GM10847 (cell line): ENCODE measurements at regions not wholly inside any gene's neighbourhood (a gene's known extent, or its start where the extent isn't known, plus 50 kb on each side); places are given as distances from the start of the nearest gene placed in this dataset.

Experiments used
- POLR2A ChIP-seq: IDR thresholded peaks from 2 replicates; pipeline ENCODE4 v1.6.1; 2011; ENCODE audit not compliant: insufficient read length; ENCODE audit errors: extremely low read depth

GRCh38 chr10:78952686-78953085, 116.1 kb upstream of the ZMIZ1 start:
- no peak for TF ChIP-seq POLR2A

DNA sequence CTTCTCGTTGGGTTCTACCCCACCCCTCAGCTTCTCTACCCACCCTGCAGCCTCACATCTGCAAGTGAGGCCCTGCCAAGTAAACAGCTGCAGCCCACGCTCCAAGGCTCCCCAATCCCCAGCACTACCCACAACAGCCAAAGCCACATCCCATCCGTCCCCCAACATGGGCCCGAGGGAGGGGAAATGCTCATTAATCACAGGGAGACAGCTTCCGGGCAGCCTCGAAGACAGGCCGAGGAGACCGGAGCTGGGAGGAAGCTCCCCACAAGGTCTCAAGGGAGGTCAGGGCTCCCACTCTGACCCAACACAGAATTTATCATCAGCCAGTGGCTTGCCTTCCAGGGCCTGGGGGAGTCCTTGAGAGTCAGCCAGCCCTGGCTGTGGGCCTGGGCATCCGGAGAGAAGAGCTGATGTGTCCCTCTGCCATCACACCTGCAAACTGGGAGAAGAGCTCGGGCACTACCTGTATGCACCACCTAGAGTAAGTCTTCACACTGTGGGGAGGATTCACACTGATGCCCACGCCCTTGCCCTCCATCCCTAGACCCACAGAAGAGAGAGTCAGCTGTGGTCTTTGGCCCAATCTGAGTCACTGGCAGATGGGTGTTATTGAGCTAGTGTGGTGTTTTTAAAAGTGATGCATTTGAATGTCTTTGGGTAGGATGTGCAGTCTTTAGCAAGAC, 115.5 kb upstream of the ZMIZ1 start:
- TF ChIP-seq POLR2A, result no peak

GRCh38 chr10:78953799-78954297, 114.9 kb upstream of the ZMIZ1 start:
- TF ChIP-seq POLR2A, result no peak

DNA sequence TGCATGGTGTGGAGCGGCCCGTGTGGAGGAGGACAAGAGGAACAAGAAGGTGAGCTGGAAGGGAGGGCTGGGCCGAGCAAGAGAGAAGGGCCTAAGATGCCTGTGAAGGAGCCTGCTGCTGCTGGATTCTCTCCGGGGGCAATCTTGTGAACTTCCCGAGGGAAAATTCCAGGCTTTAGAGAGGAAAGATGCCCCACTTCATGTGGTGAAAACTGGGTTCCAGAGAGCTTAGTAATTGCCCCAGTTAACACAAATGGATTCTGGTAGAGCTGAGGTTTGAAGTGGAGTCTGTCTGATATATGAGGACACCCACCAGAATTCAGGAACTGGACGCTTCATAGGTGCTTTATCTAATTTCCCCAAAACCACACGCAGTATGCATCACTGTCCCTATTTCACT, 114.1 kb upstream of the ZMIZ1 start:
- TF ChIP-seq POLR2A, result no peak

DNA sequence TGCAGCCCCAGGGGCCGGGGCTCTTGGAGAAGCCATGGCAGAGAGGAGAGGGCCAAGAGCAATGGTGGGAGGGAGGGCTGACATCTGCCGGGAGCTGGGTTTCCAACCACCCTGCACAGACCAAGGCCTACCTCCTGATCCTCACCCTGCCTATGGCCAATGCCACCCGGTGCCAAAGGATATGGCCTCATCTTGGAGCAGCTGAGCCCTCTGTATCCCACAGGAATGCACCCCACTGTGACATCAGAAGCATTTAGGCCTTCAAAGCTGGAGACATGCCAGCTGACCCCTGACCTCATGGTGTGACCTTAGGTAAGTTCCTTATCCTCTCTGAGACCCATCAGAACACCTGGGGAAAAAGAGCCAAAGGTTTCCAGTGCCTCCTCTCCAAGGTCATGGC, 113.6 kb upstream of the ZMIZ1 start:
- no peak for TF ChIP-seq POLR2A

DNA sequence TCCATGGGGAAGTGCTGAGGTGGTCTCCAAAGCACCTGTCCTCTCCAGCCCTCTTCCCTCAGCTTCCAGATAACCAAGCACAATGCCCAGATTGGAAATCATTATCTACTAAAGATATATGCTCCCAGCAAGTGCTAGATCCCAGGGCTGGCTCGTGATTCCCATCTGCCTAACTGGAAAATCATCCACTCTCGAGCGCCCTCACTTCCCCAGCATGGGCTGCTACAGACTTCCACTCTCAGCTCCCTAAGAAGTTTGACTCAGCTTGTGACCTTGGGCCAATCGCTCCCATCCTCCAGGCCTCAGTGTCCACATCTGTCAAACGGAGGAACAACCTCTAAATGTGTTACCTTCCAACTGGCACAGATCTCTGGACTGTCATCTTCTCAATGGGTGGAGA, 112.4 kb upstream of the ZMIZ1 start:
- no peak for TF ChIP-seq POLR2A

DNA sequence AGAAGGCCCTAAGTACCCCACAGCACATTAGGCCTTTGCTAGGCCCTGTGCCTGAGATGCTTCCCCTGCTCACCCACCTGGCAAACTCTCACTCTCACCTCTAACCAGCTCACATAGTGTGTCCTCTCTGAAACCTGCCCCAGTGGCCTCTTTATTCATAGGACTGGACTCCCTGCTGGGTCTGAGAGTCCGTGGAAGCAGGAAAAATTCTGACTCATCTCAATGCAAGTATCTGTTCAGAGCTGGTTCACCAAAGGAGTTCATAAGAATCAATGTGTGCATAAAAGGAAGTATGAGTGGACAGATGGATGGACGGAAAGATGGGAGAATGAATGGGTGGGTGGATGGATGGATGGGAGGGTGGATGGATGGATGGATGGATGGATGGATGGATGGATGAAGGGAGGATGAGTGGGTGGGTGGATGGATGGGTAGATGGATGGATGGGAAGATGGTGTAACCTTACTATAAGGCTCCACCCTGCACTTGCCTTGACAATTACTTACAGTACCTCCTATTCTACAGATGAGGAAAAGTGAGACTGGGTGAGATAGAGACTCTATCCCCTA, 111.2 kb upstream of the ZMIZ1 start:
- TF ChIP-seq POLR2A, result no peak

DNA sequence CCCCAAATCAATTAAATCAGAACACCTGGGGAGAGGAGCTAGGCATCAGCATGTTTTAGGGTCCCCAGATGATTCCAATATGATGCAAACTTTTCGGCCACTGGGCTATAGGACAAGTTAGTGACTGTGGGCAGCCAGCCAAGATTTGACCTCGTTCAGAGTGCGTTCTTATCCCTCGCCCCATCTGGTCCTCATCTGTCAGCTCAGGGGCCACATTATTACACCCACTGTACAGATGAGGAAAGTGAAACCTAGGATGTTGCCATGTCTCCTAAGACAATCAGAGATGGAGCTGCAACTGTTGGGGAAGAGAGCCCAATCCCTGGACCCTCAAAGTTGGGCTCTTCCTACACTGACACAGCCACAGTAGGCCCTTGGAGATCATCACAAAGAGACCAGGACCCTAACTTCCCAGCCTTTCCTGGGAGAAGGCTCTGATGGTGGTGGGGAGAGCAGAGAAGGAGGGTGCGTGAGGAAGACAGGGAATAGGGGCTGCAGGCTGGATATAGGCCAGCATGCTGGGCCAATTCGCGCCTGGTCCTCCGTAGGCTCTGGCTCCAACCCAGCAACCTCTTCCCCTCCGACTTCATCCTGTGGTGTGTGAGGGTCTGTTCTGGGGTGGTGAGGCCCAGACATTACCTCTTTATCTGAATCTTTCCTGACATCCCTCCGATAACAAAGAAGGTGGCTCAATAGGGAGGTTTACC, 109.4 kb upstream of the ZMIZ1 start:
- no peak for TF ChIP-seq POLR2A

DNA sequence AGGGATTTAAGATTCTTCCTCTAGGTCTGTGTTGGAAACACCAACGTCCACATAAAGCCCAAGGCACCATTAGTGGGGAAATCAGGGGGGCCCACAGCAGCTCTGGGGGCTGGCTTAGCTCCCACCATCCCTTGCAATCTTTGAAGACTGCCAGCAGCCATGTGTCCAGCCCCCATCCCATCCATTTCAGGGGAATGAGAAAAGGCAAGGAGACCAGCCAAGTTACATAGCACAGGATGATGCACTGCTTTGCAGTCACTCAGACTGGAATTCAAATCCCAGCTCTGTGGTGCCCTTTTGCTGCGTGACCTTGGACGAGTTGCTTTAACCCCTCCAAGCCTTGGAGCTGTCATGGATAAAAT, 108.9 kb upstream of the ZMIZ1 start:
- TF ChIP-seq POLR2A, result no peak

DNA sequence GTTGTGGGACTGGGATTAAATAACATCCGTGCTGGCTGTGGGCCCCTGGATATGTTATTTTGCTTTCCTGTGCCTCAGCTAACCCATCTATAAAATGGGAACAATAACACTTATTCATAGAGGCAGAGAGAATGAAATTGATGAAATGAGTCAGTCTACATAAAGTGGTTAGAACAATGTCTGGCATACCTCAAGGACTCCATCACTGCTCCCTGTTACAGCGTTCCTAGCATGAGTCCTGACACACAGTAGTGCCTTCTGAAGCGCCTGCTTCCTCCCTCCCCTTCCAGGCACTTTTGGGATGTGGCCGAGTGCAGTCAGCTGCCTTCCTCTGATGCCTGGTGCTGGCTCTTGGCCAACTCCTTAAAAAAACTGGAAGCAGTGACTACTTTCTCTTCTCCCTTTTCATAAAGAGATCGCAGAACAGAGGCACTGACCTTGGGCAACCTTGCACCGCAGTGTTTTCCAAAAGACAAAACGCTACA, 108.4 kb upstream of the ZMIZ1 start:
- TF ChIP-seq POLR2A, result no peak

DNA sequence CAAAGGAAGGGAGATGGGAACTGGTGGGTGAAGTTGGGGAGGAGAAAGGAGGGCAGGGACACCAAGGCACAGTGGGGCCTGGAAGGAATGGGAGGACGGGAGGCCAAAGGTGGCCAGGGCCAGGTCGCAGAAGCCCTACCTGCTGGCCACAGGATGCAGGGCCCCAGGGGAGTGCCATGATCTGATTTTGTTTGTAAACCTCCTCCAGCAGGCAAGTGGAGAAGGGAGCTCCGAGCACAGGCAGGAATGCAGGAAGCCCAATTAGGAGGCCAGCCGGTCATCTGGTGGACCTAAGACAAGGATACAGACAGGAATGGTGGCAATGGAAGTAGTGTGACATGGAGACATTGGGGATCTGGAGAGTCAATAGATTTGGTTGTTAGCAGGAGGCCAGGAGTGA, 107.0 kb upstream of the ZMIZ1 start:
- TF ChIP-seq POLR2A, result no peak

GRCh38 chr10:78963074-78964034, 105.4 kb upstream of the ZMIZ1 start:
- TF ChIP-seq POLR2A, result no peak

DNA sequence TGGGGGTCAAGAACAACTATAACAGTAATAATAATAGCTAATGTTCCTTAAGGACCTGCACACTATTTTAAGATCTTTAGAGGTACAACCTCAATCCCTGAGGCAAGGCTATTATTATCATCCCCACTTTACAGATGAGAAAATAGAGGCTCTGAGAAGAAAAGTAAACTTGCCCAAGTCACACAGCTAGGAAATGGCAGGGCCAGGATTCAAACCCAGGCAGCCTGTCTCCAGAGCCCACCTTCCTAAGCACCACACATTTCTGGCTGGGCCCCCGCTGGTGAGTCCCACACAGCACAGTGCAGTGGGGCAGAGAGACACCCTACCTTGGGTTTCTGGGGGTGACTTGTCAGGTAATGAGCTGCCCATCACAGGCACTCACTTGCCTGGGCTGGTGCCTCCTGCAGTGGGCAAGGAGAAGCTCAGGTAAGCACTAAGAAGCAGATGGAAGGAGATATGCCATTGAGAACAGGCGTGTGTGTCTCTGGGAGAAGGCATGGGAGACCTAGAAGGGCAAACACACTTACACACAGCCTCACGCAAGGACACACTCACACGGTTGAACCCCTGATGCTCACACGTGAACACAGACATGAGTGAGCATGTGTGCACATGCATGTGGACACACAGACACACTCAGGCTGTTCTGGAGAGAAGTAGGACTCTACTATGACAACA, 104.4 kb upstream of the ZMIZ1 start:
- TF ChIP-seq POLR2A, result no peak

- TF ChIP-seq POLR2A, result no peak
These were observed 103.7 kb upstream of the ZMIZ1 start for GRCh38 chr10:78964952-78965633.
